ENCODE measurements at regions not wholly inside any gene's neighbourhood (a gene's known extent, or its start where the extent isn't known, plus 50 kb on each side); places are given as distances from the start of the nearest gene placed in this dataset.

- H3K27me3 Mint-ChIP-seq (ENCODE audit: insufficient read depth), result no peaks in the 10 kb centered on the region
Observed at GRCh38 chr18:1246827-1247226, 342.2 kb downstream of the ADCYAP1 start.

DNA sequence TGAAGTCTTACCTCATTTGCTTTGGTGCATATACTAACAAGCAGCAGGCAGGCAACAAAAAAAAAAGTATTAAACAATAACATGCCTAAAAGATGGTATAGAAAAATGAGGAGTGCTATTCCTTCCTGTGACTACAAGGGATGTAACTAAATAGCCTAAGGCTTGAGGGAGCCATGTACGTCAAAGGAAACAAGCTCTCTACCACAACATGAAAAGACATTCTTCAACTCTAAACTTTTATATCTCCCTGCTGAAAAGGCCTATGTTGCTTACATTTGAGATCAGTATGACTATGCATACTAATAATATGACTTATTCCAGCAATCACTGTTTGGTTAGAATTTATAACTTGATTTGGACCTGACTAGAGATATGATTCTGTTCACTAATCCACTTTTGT, 347.9 kb downstream of the ADCYAP1 start:
- H3K4me3 ChIP-seq (ENCODE audit: low read length), result no peak overlapping the region
- H3K9ac ChIP-seq (ENCODE audit: extremely low read depth, low read length, poor library complexity, severe bottlenecking), result no peak overlapping the region
- no peak overlapping the region for H3K27ac ChIP-seq (ENCODE audit: low read depth, low read length)
- Mint-ChIP-seq H3K27me3 (ENCODE audit: insufficient read depth) (no peaks in the 10 kb centered on the region), H3K4me1 (no peaks in the 10 kb centered on the region), H3K36me3 (ENCODE audit: low read depth) (no peaks in the 10 kb centered on the region), H3K9me3 (peaks cover 7% of the 10 kb centered on the region), H3K4me3 (no peak overlapping the region), H3K27ac (no peak overlapping the region)
- H3K9me3 ChIP-seq (ENCODE audit: control insufficient read depth, low read length), result no peaks in the 10 kb centered on the region
- 83 to 100% methylated on average over 1 of the region's 1 CpG for WGBS, 2 experiments (ENCODE audit: insufficient coverage in 1 of 2, insufficient read length in 1 of 2)
- no peak for TF ChIP-seq CTCF (conservative IDR thresholded peaks at IDR 0.05)
- no peaks in the 10 kb centered on the region for H3K27me3 ChIP-seq (ENCODE audit: control insufficient read depth, insufficient read depth, low read length, poor library complexity, severe bottlenecking)
- H3K4me1 ChIP-seq (ENCODE audit: control insufficient read depth, insufficient read depth, low read length), result no peaks in the 10 kb centered on the region
- DNase-seq, result no peak
- no peaks in the 10 kb centered on the region for H3K36me3 ChIP-seq (ENCODE audit: control insufficient read depth, insufficient read depth, low read length)

More at GRCh38 chr18:1246827-1247226, 342.2 kb downstream of the ADCYAP1 start:
- WGBS, 2 experiments (ENCODE audit: insufficient coverage in 1 of 2, insufficient read length in 1 of 2), result 90 to 93% methylated on average over 3 to 9 of the region's 9 CpGs
- H3K9ac ChIP-seq (ENCODE audit: extremely low read depth, low read length, poor library complexity, severe bottlenecking), result no peak overlapping the region
- H3K27ac ChIP-seq (ENCODE audit: low read depth, low read length), result no peak overlapping the region
- no peaks in the 10 kb centered on the region for H3K27me3 ChIP-seq (ENCODE audit: control insufficient read depth, insufficient read depth, low read length, poor library complexity, severe bottlenecking)
- H3K4me3 Mint-ChIP-seq, result no peak overlapping the region
- no peak for TF ChIP-seq CTCF (conservative IDR thresholded peaks at IDR 0.05)
- no peaks in the 10 kb centered on the region for H3K36me3 Mint-ChIP-seq (ENCODE audit: low read depth)
- H3K36me3 ChIP-seq (ENCODE audit: control insufficient read depth, insufficient read depth, low read length), result no peaks in the 10 kb centered on the region
- DNase-seq, result no peak
- no peak overlapping the region for H3K27ac Mint-ChIP-seq
- H3K4me1 Mint-ChIP-seq, result no peaks in the 10 kb centered on the region
- H3K9me3 ChIP-seq (ENCODE audit: control insufficient read depth, low read length), result no peaks in the 10 kb centered on the region
- no peaks in the 10 kb centered on the region for H3K9me3 Mint-ChIP-seq
- no peak overlapping the region for H3K4me3 ChIP-seq (ENCODE audit: low read length)
- H3K4me1 ChIP-seq (ENCODE audit: control insufficient read depth, insufficient read depth, low read length), result no peaks in the 10 kb centered on the region

DNA sequence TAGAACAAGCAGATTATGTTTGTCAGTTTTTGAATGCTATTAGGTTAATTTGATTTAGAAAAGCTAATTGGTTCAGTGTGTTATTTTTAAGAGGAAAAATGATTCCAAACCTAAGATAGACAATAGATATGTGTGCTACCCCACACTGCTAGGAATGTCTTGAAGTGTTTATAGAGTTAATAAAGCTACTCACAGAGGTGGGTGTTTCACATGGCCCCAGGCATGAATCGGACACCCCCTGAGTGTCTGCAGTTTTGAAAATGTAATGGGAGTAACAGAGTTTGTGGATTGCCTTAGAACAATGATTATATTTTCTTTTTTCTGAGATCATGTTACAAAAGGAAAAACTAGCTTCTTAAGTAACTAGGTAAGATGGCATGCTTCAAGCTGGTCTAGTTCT, 348.3 kb downstream of the ADCYAP1 start:
- DNase-seq, result no peak
- H3K27ac Mint-ChIP-seq, result no peak overlapping the region
- Histone ChIP-seq H3K27ac (ENCODE audit: low read depth, low read length) (no peak overlapping the region), H3K9me3 (ENCODE audit: control insufficient read depth, low read length) (no peaks in the 10 kb centered on the region), H3K4me1 (ENCODE audit: control insufficient read depth, insufficient read depth, low read length) (no peaks in the 10 kb centered on the region), H3K9ac (ENCODE audit: extremely low read depth, low read length, poor library complexity, severe bottlenecking) (no peak overlapping the region), H3K36me3 (ENCODE audit: control insufficient read depth, insufficient read depth, low read length) (no peaks in the 10 kb centered on the region), H3K27me3 (ENCODE audit: control insufficient read depth, insufficient read depth, low read length, poor library complexity, severe bottlenecking) (no peaks in the 10 kb centered on the region), H3K4me3 (ENCODE audit: low read length) (no peak overlapping the region)
- no peak for TF ChIP-seq CTCF (conservative IDR thresholded peaks at IDR 0.05)
- no peaks in the 10 kb centered on the region for H3K4me1 Mint-ChIP-seq
- peaks cover 7% of the 10 kb centered on the region for H3K9me3 Mint-ChIP-seq
- no peak overlapping the region for H3K4me3 Mint-ChIP-seq
- H3K36me3 Mint-ChIP-seq (ENCODE audit: low read depth), result no peaks in the 10 kb centered on the region
- 79 to 91% methylated on average over 1 of the region's 1 CpG for WGBS, 2 experiments (ENCODE audit: insufficient coverage in 1 of 2, insufficient read length in 1 of 2)
- no peaks in the 10 kb centered on the region for H3K27me3 Mint-ChIP-seq (ENCODE audit: insufficient read depth)
